ENCODE measurements at regions not wholly inside any gene's neighbourhood (a gene's known extent, or its start where the extent isn't known, plus 50 kb on each side); places are given as distances from the start of the nearest gene placed in this dataset.
"Not testable (repeated sequence)": the region's sequence is repeated elsewhere in the genome, so short reads cannot be mapped to it uniquely, and the experiment has no call there.

GRCh38 chr5:36535378-36535777, 71.0 kb upstream of the SLC1A3 start:
- no peak for DNase-seq
- Histone ChIP-seq H3K4me3 (replicated peaks in 1 of 3) (no peak overlapping the region), H3K9me3 (no peaks in the 10 kb centered on the region)

GRCh38 chr5:36535859-36536615, 70.4 kb upstream of the SLC1A3 start:
- H3K27ac ChIP-seq = no peak overlapping the region
- TF ChIP-seq POLR2A (IDR thresholded peaks at IDR 0.05) = no peak
- intact Hi-C loops (cut with DNase I) = no loop called here
- 80 to 81% methylated on average over 4 of the region's 4 CpGs for WGBS, 2 donors
- H3K36me3 ChIP-seq = no peaks in the 10 kb centered on the region
- no peak overlapping the region for H3K4me3 ChIP-seq (replicated peaks in 1 of 3)
- H3K27me3 ChIP-seq = no peaks in the 10 kb centered on the region
- no peaks in the 10 kb centered on the region for H3K9me3 ChIP-seq
- H3K4me1 ChIP-seq = no peaks in the 10 kb centered on the region
- no peak for DNase-seq

More at GRCh38 chr5:36535378-36535777, 71.0 kb upstream of the SLC1A3 start:
- no peaks in the 10 kb centered on the region for H3K27me3 ChIP-seq
- H3K36me3 ChIP-seq = no peaks in the 10 kb centered on the region
- intact Hi-C loops (cut with DNase I) = no loop called here
- H3K4me1 ChIP-seq = no peaks in the 10 kb centered on the region
- WGBS, 2 donors = 93 to 95% methylated on average over 5 of the region's 5 CpGs
- TF ChIP-seq, protein P1, sequence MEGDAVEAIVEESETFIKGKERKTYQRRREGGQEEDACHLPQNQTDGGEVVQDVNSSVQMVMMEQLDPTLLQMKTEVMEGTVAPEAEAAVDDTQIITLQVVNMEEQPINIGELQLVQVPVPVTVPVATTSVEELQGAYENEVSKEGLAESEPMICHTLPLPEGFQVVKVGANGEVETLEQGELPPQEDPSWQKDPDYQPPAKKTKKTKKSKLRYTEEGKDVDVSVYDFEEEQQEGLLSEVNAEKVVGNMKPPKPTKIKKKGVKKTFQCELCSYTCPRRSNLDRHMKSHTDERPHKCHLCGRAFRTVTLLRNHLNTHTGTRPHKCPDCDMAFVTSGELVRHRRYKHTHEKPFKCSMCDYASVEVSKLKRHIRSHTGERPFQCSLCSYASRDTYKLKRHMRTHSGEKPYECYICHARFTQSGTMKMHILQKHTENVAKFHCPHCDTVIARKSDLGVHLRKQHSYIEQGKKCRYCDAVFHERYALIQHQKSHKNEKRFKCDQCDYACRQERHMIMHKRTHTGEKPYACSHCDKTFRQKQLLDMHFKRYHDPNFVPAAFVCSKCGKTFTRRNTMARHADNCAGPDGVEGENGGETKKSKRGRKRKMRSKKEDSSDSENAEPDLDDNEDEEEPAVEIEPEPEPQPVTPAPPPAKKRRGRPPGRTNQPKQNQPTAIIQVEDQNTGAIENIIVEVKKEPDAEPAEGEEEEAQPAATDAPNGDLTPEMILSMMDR (IDR thresholded peaks at IDR 0.05) = no peak
- TF ChIP-seq POLR2A (IDR thresholded peaks at IDR 0.05) = no peak
- H3K27ac ChIP-seq = no peak overlapping the region

DNA sequence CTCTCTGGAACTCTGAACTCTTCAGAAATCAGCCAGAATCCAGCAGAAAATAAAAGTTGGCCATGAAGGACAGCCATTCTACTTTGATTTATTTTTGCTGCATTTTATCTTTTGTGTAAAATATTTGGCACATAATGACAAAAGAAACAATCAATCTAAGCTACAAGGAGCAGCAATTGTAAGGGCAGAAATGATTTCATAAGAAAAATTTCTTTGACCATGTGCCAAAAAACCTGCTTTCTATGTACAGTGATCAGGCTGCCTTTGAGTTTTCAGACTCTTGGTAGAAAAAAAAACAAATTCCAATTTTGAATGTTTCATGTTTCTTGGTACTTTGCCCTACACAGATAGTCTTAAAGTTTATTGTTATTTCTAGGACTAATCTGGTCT, 69.8 kb upstream of the SLC1A3 start:
- TF ChIP-seq, protein P1 (IDR thresholded peaks at IDR 0.05) = no peak
- TF ChIP-seq POLR2A (IDR thresholded peaks at IDR 0.05) = no peak
- no peaks in the 10 kb centered on the region for H3K36me3 ChIP-seq
- intact Hi-C loops (cut with DNase I) = no loop called here
- no peaks in the 10 kb centered on the region for H3K27me3 ChIP-seq
- H3K9me3 ChIP-seq = no peaks in the 10 kb centered on the region
- no peak overlapping the region for H3K4me3 ChIP-seq (replicated peaks in 1 of 3)
- no peak for DNase-seq
- no peak overlapping the region for H3K27ac ChIP-seq
- no peaks in the 10 kb centered on the region for H3K4me1 ChIP-seq

DNA sequence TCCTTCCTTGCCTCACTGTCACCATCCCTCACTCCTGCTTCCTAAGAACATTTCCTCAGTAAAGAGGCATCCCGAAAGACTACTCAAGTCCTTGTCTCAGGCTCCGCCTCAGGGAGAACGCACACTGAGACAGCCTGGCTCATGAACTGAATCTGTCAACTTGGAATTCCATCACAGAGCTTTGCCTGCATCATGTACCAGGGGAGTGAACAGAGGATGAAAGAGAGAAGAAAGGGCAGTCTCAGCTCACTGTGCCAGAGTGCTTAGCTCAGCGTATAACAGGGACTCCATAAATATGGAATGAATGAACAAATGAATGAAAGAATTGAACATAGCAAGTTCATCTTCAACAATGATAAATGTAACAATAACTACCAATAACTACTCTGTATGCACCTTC, 68.7 kb upstream of the SLC1A3 start:
- TF ChIP-seq, protein P1 (IDR thresholded peaks at IDR 0.05) = no peak
- TF ChIP-seq POLR2A (IDR thresholded peaks at IDR 0.05) = no peak
- no peaks in the 10 kb centered on the region for H3K27me3 ChIP-seq
- no peak overlapping the region for H3K27ac ChIP-seq
- H3K4me1 ChIP-seq = no peaks in the 10 kb centered on the region
- intact Hi-C loops (cut with DNase I) = no loop called here
- no peaks in the 10 kb centered on the region for H3K9me3 ChIP-seq
- H3K4me3 ChIP-seq (replicated peaks in 1 of 3) = no peak overlapping the region
- no peak for DNase-seq
- no peaks in the 10 kb centered on the region for H3K36me3 ChIP-seq
- 79 to 84% methylated on average over 4 of the region's 4 CpGs for WGBS, 2 donors

GRCh38 chr5:36552651-36553393, 53.6 kb upstream of the SLC1A3 start:
- TF ChIP-seq POLR2A (IDR thresholded peaks at IDR 0.05) = no peak
- TF ChIP-seq, protein P1 (IDR thresholded peaks at IDR 0.05) = no peak
- no peaks in the 10 kb centered on the region for H3K27me3 ChIP-seq
- intact Hi-C loops (cut with DNase I) = no loop called here
- WGBS, 2 donors = 59 to 64% methylated on average over 8 of the region's 8 CpGs
- no peak overlapping the region for H3K27ac ChIP-seq
- H3K9me3 ChIP-seq = no peaks in the 10 kb centered on the region
- H3K4me1 ChIP-seq = no peaks in the 10 kb centered on the region
- H3K4me3 ChIP-seq (replicated peaks in 1 of 3) = no peak overlapping the region
- no peaks in the 10 kb centered on the region for H3K36me3 ChIP-seq
- DNase-seq = no peak

DNA sequence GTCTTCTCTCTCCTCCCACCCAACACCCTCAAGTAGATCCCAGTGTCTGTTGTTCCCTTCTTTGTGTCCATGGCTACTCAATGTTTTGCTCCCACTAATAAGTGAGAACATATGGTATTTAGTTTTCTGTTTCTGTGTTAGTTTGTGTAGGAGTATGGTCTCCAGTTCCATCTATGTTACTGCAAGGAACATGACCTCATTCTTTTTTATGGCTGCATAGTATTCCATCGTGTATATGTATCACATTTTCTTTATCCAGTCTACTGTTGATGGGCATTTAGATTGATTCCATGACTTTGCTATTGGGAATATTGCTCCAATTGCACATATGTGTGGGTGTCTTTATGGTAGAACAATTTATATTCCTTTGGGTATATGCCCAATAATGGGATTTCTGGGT, 51.4 kb upstream of the SLC1A3 start:
- intact Hi-C loops (cut with DNase I); H3K36me3 ChIP-seq; H3K27ac ChIP-seq; H3K4me3 ChIP-seq (replicated peaks in 1 of 3); H3K27me3 ChIP-seq; H3K9me3 ChIP-seq; H3K4me1 ChIP-seq; DNase-seq: not testable (repeated sequence)
- WGBS, 2 donors = 91 to 96% methylated on average over 1 of the region's 1 CpG

Measured in thyroid gland (tissue), 4 donors.